ENCODE measurements at regions not wholly inside any gene's neighbourhood (a gene's known extent, or its start where the extent isn't known, plus 50 kb on each side); places are given as distances from the start of the nearest gene placed in this dataset.
"Not testable (repeated sequence)": the region's sequence is repeated elsewhere in the genome, so short reads cannot be mapped to it uniquely, and the experiment has no call there.

DNA sequence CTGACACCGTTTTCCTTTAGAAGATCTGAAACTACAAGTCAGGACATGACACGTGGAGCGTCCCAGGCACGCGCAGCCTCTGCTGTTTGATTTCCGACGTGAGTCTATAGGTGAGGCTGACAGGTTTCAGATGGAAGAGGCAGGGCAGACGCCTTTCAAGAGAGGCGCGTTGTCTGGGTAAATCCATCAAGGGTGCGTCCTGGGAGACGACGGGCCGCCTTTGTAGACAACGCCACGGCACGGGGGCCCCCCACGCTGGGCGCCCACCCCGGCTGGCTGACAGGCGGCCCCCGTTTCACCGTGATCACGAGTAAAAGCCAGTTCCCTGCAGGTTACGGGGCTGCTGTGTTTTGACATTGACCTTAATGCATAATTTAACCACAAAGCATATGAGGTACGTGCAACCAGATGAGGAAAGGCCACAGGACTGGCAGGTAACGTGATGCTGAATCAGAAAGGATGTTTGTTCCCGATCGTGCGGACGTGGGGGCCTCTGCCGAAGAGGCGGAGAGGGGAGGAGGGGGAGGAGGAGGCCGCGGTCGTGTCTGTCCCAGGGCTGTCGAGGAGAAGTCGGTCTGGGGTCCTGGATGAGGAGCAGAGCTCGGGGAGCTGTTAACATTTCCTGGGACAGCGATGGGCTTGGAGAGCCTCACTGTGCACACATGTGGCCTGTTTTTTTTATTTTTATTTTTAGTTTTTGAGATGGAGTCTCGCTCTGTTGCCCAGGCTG, 51.1 kb upstream of the PPP2R3B start:
- Mint-ChIP-seq H3K4me1 (peaks cover 3% of the 10 kb centered on the region), H3K27me3 (no peaks in the 10 kb centered on the region), H3K4me3 (no peak overlapping the region), H3K9me3 (ENCODE audit: low read depth) (peaks cover 17% of the 10 kb centered on the region), H3K36me3 (peaks cover 5% of the 10 kb centered on the region), H3K27ac (no peak overlapping the region)
- CTCF ChIA-PET: no interaction called here
- ATAC-seq (no peak), DNase-seq (no peak)

DNA sequence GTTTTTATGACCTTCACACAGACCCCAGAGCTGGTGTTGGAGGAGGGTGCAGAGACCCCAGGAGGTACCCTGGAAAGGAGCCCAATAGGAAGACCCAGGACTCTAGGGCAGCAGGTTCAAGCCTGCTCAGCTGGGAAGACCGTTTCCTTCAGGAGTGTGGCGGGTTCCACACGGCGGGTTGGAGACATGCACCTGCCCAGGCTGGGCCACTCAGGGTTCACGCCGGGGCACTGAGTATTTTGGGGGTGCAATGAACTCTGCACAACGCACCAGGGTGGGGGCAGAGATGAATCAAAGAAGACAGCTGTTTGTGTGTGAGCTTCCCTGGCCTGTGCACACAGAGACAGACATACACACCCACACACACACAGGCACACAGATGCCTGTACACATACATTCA, 52.5 kb upstream of the PPP2R3B start:
- DNase-seq: no peak
- Mint-ChIP-seq H3K27me3 (no peaks in the 10 kb centered on the region), H3K27ac (no peak overlapping the region), H3K36me3 (peaks cover 5% of the 10 kb centered on the region), H3K4me3 (no peak overlapping the region), H3K9me3 (ENCODE audit: low read depth) (peaks cover 19% of the 10 kb centered on the region), H3K4me1 (peaks cover 3% of the 10 kb centered on the region)
- ATAC-seq: no peak
- CTCF ChIA-PET: no interaction called here

DNA sequence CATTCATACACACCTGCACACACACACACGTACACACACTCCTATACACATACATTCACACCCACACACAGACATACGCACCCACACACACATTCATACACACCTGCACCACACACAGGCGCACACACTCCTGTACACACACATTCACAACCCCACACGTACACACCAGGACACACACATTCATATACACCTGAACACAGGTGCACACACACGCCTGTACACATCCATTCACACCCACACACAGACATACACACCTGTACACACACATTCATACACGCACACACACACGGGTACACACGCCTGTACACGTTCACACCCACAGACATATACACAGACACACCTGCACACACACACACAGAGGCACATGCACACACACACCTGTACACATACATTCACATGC, 53.0 kb upstream of the PPP2R3B start:
- peaks cover 4% of the 10 kb centered on the region for H3K36me3 Mint-ChIP-seq
- DNase-seq (no peak), ATAC-seq (no peak)
- H3K4me3 Mint-ChIP-seq: no peak overlapping the region
- CTCF ChIA-PET: no interaction called here
- no peaks in the 10 kb centered on the region for H3K27me3 Mint-ChIP-seq
- no peak overlapping the region for H3K27ac Mint-ChIP-seq
- H3K4me1 Mint-ChIP-seq: peaks cover 3% of the 10 kb centered on the region
- H3K9me3 Mint-ChIP-seq (ENCODE audit: low read depth): peaks cover 19% of the 10 kb centered on the region

DNA sequence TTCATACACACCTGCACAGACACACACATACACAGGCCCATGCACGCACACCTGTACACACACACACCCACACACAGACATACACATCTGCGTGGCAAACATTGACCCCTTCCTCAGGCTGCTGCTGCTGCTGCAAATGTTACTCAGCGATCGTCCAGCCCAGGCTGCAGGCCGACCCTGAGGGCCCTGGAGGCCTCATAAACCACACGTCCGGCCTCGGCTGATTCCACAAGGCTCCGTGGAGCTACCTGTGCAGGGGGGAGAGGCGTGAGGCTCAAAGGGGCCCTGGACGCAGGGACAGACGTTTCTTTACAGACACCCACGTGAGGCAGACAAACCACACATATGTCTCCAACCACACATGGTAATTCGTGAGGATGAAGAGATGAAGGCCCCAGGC, 53.9 kb upstream of the PPP2R3B start:
- ATAC-seq (no peak), DNase-seq (no peak)
- Mint-ChIP-seq H3K4me1 (peaks cover 3% of the 10 kb centered on the region), H3K4me3 (no peak overlapping the region), H3K36me3 (peaks cover 4% of the 10 kb centered on the region), H3K27ac (no peak overlapping the region), H3K9me3 (ENCODE audit: low read depth) (peaks cover 22% of the 10 kb centered on the region), H3K27me3 (no peaks in the 10 kb centered on the region)
- CTCF ChIA-PET: no interaction called here

DNA sequence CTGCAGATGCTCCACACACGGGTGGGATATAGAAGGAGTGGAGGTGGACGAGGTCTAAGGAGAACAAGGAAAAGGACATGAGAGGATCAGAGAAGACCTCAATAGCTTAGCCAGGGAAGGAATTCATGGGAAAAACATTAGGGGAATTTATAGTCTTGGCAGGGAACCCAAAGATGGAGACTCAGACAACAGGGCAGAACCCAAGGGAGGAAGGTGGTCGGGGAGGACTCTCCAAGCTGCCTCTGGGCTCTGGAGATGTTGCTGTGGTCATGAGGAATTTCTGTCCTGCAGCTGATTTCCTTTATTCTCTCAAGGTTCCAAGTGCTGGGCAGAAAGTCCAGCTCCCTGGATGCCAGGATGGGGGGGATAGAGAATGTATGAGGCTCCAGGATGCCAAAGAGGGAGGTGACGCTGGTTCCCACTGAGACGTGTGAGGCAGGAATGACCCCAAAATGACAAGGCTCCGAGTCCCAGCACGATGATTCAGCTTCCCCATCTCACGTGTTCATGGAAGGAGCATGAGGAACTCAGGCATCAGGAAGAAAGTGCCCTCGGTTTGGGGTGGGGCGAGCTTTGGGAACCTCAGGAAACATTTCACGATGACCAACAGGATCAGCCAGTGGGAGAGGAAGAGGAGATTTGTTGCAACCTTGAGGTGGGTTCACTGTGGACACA, 57.0 kb upstream of the PPP2R3B start:
- CTCF ChIA-PET: no interaction called here
- H3K27me3 Mint-ChIP-seq: no peaks in the 10 kb centered on the region
- DNase-seq: no peak
- H3K27ac Mint-ChIP-seq: no peak overlapping the region
- no peak overlapping the region for H3K4me3 Mint-ChIP-seq
- no peaks in the 10 kb centered on the region for H3K4me1 Mint-ChIP-seq
- no peak for ATAC-seq
- H3K9me3 Mint-ChIP-seq (ENCODE audit: low read depth): peaks cover 11% of the 10 kb centered on the region
- peaks cover 1% of the 10 kb centered on the region for H3K36me3 Mint-ChIP-seq

DNA sequence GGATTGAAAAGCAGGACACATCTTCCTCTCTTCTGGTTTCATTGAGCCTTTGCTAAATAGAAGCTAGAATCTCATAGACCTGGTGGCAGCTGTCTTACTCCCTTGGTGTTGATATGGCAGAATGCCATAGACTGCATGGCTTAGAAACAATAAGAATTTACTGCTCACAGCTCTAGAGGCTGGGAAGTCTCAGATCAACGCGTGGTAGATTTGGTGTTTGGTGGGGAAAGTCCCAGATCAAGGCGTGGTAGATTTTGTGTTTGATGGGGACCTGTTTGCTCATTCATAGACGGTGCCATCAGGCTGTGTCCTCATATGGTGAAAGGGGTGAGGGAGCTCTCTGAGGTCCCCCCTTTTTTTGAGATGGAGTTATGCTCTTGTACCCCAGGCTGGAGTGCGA, 57.6 kb upstream of the PPP2R3B start:
- Mint-ChIP-seq H3K4me1 (no peaks in the 10 kb centered on the region), H3K4me3 (no peak overlapping the region), H3K27ac (no peak overlapping the region), H3K36me3 (peaks cover 1% of the 10 kb centered on the region), H3K27me3 (no peaks in the 10 kb centered on the region), H3K9me3 (ENCODE audit: low read depth) (peaks cover 11% of the 10 kb centered on the region)
- ATAC-seq (no peak), DNase-seq (no peak)
- CTCF ChIA-PET: no interaction called here

DNA sequence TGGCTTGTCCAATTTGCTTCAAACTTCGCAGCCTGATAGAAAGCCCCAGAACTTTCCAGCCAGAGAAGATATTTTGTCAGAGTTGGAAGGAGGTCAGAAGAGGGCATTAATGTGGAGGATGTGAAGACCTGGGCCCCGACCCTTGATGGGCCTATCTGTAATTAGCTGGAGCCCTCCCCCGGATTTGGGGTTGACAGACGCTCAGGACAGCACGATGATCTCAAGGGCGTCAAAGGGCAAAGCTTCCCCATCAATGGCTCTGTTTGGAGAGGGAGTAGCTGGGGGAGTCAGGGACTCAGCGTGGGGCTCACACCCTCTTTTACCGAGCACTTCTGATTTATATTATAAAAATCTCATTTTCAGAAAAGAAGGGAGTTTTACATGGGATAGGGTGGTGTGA, 59.0 kb upstream of the PPP2R3B start:
- ATAC-seq (no peak), DNase-seq (no peak)
- H3K27ac Mint-ChIP-seq: no peak overlapping the region
- no peaks in the 10 kb centered on the region for H3K27me3 Mint-ChIP-seq
- no peaks in the 10 kb centered on the region for H3K4me1 Mint-ChIP-seq
- CTCF ChIA-PET: no interaction called here
- H3K36me3 Mint-ChIP-seq: peaks cover 1% of the 10 kb centered on the region
- no peak overlapping the region for H3K4me3 Mint-ChIP-seq
- peaks cover 7% of the 10 kb centered on the region for H3K9me3 Mint-ChIP-seq (ENCODE audit: low read depth)

DNA sequence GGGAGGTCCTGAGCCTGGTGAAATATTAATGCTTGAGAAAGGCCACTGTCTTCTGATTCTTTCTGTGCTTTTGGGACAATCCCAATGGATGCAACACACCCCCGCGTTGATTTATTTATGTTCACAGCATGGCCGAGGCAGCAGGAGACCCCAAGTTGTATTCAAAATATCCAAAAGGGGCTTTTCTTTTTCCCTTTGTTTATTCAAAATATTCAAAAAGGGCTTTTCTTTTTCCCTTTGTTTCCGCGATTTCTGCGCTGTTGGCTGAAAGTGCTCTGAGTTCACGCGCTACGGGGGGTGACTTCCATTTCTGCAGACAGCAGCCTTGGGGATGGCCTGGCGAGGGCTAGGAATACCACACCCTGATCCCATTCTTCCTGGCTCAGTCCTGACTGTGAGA, 59.5 kb upstream of the PPP2R3B start:
- H3K4me3 Mint-ChIP-seq: no peak overlapping the region
- peaks cover 7% of the 10 kb centered on the region for H3K9me3 Mint-ChIP-seq (ENCODE audit: low read depth)
- H3K27me3 Mint-ChIP-seq: no peaks in the 10 kb centered on the region
- H3K36me3 Mint-ChIP-seq: peaks cover 1% of the 10 kb centered on the region
- H3K4me1 Mint-ChIP-seq: no peaks in the 10 kb centered on the region
- ATAC-seq: no peak
- CTCF ChIA-PET: no interaction called here
- H3K27ac Mint-ChIP-seq: no peak overlapping the region
- DNase-seq: no peak

DNA sequence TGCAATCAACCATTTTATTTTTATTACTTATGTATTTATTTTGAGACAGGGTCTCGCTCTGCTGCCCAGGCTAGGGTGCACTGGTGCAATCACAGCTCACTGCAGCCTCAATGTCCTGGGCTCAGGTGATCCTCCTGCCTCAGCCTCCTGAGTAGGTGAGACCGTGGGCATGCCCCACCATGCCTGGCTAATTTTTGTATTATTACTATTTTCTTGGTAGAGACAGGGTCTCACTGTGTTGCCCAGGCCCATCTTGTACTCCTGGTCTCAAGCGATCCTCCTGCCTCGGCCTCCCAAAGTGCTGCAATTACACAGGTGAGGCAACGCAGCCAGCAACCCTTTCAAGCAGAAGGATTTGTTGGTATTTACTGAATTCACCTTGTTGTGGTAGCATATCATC, 60.3 kb upstream of the PPP2R3B start:
- CTCF ChIA-PET: no interaction called here
- Mint-ChIP-seq H3K9me3 (ENCODE audit: low read depth) (peaks cover 7% of the 10 kb centered on the region), H3K36me3 (peaks cover 1% of the 10 kb centered on the region), H3K27ac (no peak overlapping the region), H3K4me1 (no peaks in the 10 kb centered on the region), H3K4me3 (no peak overlapping the region), H3K27me3 (no peaks in the 10 kb centered on the region)
- no peak for ATAC-seq
- no peak for DNase-seq

DNA sequence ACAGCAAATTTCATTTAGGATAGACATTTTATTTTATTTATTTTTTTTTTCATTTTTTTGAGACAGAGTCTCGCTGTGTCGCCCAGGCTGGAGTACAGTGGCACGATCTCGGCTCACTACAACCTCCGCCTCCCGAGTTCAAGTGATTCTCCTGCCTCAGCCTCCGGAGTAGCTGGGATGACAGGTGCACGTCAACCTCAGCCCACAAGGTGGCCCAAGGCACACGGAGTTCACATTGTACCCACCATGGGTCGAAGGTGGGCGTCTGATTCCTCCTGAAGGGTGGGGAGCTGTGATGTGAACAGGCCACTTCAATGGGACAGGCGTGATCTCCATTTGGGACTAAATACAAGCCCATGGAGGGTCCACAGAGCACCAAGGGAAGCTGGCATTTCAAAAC, 65.0 kb upstream of the PPP2R3B start:
- ATAC-seq; DNase-seq; H3K4me1 Mint-ChIP-seq; H3K27me3 Mint-ChIP-seq; H3K4me3 Mint-ChIP-seq; H3K36me3 Mint-ChIP-seq; H3K27ac Mint-ChIP-seq; CTCF ChIA-PET; H3K9me3 Mint-ChIP-seq (ENCODE audit: low read depth): not testable (repeated sequence)

DNA sequence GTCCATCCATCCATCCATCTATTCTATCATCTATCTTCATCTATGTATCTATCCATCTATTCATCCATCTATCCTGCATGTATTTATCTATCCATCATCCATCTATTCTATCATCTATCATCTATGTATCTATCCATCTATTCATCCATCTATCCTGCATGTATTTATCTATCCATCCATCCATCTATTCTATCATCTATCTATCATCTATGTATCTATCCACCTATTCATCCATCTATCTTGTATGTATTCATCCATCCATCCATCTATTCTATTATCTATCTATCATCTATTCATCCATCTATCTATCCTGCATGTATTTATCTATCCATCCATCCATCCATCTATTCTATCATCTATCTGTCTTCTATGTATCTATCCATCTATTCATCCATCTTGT, 65.9 kb upstream of the PPP2R3B start:
- CTCF ChIA-PET: no interaction called here
- H3K27me3 Mint-ChIP-seq: no peaks in the 10 kb centered on the region
- DNase-seq: no peak
- H3K36me3 Mint-ChIP-seq: no peaks in the 10 kb centered on the region
- no peak overlapping the region for H3K27ac Mint-ChIP-seq
- peaks cover 10% of the 10 kb centered on the region for H3K9me3 Mint-ChIP-seq (ENCODE audit: low read depth)
- no peaks in the 10 kb centered on the region for H3K4me1 Mint-ChIP-seq
- H3K4me3 Mint-ChIP-seq: no peak overlapping the region
- no peak for ATAC-seq

DNA sequence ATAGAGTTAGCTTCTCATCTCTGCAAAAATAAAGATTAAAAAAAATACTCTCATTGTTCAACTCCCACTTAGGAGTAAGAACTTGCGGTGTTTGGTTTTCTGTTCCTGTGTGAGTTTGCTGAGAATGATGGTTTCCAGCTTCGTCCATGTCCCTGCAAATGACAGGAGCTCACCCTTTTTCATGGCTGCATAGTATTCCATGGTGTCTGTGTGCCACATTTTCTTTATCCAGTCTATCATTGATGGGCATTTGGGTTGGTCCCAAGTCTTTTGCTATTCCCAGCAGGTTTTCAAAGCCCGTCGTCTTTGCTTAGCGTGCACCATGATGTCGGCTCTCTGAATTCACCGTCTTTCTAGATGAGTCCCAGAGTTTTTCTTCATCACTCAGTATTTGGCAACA, 67.8 kb upstream of the PPP2R3B start:
- DNase-seq; H3K27ac Mint-ChIP-seq; H3K4me3 Mint-ChIP-seq; CTCF ChIA-PET; H3K27me3 Mint-ChIP-seq; H3K9me3 Mint-ChIP-seq (ENCODE audit: low read depth); ATAC-seq; H3K36me3 Mint-ChIP-seq; H3K4me1 Mint-ChIP-seq: not testable (repeated sequence)

DNA sequence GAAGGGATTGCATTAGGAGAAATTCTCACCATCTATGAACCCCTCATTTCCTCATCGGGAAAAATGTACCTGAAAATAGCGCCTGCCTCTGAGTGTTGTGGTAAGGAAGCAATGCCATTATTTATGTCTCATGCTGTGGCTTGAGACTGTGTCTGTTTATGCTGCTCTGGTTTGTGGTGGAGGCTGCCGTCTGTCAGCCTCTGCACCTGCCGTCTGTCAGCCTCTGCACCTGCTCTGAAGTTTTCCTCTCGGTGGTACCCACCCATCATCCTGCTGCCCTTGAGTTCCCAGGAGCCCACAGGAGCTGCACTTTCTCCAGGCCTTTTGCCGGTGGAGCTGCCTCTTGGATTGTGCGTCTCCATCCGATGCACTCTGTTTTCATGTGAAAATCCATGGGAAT, 68.5 kb upstream of the PPP2R3B start:
- ATAC-seq: no peak
- no peaks in the 10 kb centered on the region for H3K36me3 Mint-ChIP-seq

DNA sequence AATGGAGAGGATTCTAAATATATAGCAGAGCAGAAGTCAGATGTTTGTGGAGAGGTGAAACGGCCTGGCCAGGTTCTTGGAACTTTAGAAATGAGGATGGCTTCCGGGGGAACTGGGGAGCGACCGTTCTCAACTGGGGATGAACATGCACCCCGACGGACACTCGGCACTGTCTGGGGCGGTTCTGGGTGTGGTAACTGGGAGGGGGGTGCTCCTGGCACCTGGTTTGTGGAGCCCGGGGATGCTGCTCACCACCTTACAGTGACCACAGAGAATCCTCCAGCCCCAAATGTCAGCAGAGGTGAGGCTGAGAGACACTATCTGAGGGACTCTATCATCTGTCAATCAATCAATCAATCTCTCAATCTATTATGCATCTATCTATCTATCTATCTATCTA, 69.0 kb upstream of the PPP2R3B start:
- no peak for DNase-seq
- H3K27me3 Mint-ChIP-seq: no peaks in the 10 kb centered on the region
- CTCF ChIA-PET: no interaction called here
- ATAC-seq: no peak
- no peaks in the 10 kb centered on the region for H3K4me1 Mint-ChIP-seq
- no peak overlapping the region for H3K27ac Mint-ChIP-seq
- no peak overlapping the region for H3K4me3 Mint-ChIP-seq
- peaks cover 10% of the 10 kb centered on the region for H3K9me3 Mint-ChIP-seq (ENCODE audit: low read depth)
- H3K36me3 Mint-ChIP-seq: no peaks in the 10 kb centered on the region

More for the DNA sequence above, 68.5 kb upstream of the PPP2R3B start:
- peaks cover 10% of the 10 kb centered on the region for H3K9me3 Mint-ChIP-seq (ENCODE audit: low read depth)
- H3K27me3 Mint-ChIP-seq: no peaks in the 10 kb centered on the region
- CTCF ChIA-PET: no interaction called here
- H3K4me1 Mint-ChIP-seq: no peaks in the 10 kb centered on the region
- no peak overlapping the region for H3K27ac Mint-ChIP-seq
- no peak for DNase-seq
- H3K4me3 Mint-ChIP-seq: no peak overlapping the region

Data from activated CD8-positive, alpha-beta memory T cell treated with anti-CD3 and anti-CD28 coated beads, Interleukin-2, amount 10 ng/mL, durations not matched to agents 7 days and 5 days (primary cell).